Right lobe of liver (tissue), 4 donors: ENCODE measurements at regions not wholly inside any gene's neighbourhood (a gene's known extent, or its start where the extent isn't known, plus 50 kb on each side); places are given as distances from the start of the nearest gene placed in this dataset.

Source experiments
- CTCF ChIP-seq, 4 donors: fragments of 200-600 bp in 3 of 4; fragments of 450-650 bp in 1 of 4; IDR thresholded peaks; one replicate each; pipeline versions ENCODE4 v1.5.1 to v1.8.0; 2016 to 2022; ENCODE audit warnings: antibody characterized with exemption in 4 of 4, mild to moderate bottlenecking in 2 of 4
- POLR2A ChIP-seq: fragments of 450-650 bp; IDR thresholded peaks from one replicate; pipeline ENCODE4 v1.6.1; 2017; ENCODE audit warnings: antibody characterized with exemption, mild to moderate bottlenecking
- donor health status: DM: no; HTN: no; CAD: no.
- donor health status: DM: no; HTN: no; CAD: no.
- donor health status: DM: no; HTN: yes; CAD: no.

DNA sequence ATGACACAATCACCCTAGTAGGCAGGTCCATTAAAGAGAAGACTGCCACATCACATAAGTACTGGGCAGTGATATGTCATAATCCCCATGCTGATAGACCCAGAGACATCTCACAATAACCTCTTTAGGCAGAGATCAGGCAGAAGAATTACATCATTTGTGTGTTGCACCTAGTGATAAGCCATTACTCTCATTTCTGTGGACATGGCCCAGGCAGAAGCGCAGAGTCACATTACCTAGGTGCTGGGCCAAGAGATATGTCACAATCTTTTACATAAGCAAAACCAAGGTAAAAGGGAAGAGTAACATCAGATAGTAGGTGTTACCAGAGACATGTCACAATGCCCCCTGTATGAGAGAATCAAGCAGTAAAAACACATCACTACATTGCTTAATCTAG is 71.9 kb downstream of the ZNF726 start:
- TF ChIP-seq CTCF (IDR thresholded peaks at IDR 0.05) (no peak), POLR2A (no peak)
